HG02610 (cell line): ENCODE measurements at regions not wholly inside any gene's neighbourhood (a gene's known extent, or its start where the extent isn't known, plus 50 kb on each side); places are given as distances from the start of the nearest gene placed in this dataset.
"Not testable (repeated sequence)": the region's sequence is repeated elsewhere in the genome, so short reads cannot be mapped to it uniquely, and the experiment has no call there.

Experiments
- ATAC-seq: cut with Tn5 transposase; IDR thresholded peaks from one replicate; pipeline ENCODE4 v1.9.1; 2021; ENCODE audit warnings: mild to moderate bottlenecking, moderate library complexity; ENCODE audit not compliant: unreplicated experiment

- ATAC-seq = no peak
These were observed 80.4 kb upstream of the ZCCHC2 start for GRCh38 chr18:62442391-62442790.

- peak; percentile 58 for ATAC-seq
These were observed 77.4 kb upstream of the ZCCHC2 start for GRCh38 chr18:62445386-62445917.

- ATAC-seq = no peak
These were observed 76.3 kb upstream of the ZCCHC2 start for GRCh38 chr18:62446511-62446910.

GRCh38 chr18:62447652-62448051 lies 75.2 kb upstream of the ZCCHC2 start:
- ATAC-seq = no peak

GRCh38 chr18:62448426-62448825 lies 74.4 kb upstream of the ZCCHC2 start:
- no peak for ATAC-seq

- ATAC-seq = no peak
These were observed 73.2 kb upstream of the ZCCHC2 start for GRCh38 chr18:62449490-62450104.

GRCh38 chr18:62450175-62450545 lies 72.7 kb upstream of the ZCCHC2 start:
- no peak for ATAC-seq

GRCh38 chr18:62450546-62451410 lies 72.0 kb upstream of the ZCCHC2 start:
- no peak for ATAC-seq

- ATAC-seq = no peak
These were observed 70.5 kb upstream of the ZCCHC2 start for GRCh38 chr18:62452280-62452831.

- ATAC-seq = no peak
These were observed 69.0 kb upstream of the ZCCHC2 start for GRCh38 chr18:62453864-62454263.

- ATAC-seq = no peak
These were observed 68.3 kb upstream of the ZCCHC2 start for GRCh38 chr18:62454527-62454926.

- ATAC-seq = no peak
These were observed 67.6 kb upstream of the ZCCHC2 start for GRCh38 chr18:62455222-62455621.

GRCh38 chr18:62457877-62458276 lies 64.9 kb upstream of the ZCCHC2 start:
- ATAC-seq = no peak

- no peak for ATAC-seq
These were observed 64.5 kb upstream of the ZCCHC2 start for GRCh38 chr18:62458346-62458745.

- no peak for ATAC-seq
These were observed 63.7 kb upstream of the ZCCHC2 start for GRCh38 chr18:62458868-62459716.

- no peak for ATAC-seq
These were observed 61.9 kb upstream of the ZCCHC2 start for GRCh38 chr18:62460851-62461300.

- no peak for ATAC-seq
These were observed 61.2 kb upstream of the ZCCHC2 start for GRCh38 chr18:62461591-62461990.

GRCh38 chr18:62464266-62464665 lies 58.6 kb upstream of the ZCCHC2 start:
- ATAC-seq = no peak

- not testable (repeated sequence) for ATAC-seq
These were observed 53.7 kb upstream of the ZCCHC2 start for GRCh38 chr18:62469131-62469530.
